HEK293T (cell line): ENCODE measurements at regions not wholly inside any gene's neighbourhood (a gene's known extent, or its start where the extent isn't known, plus 50 kb on each side); places are given as distances from the start of the nearest gene placed in this dataset.

Experiments used
- FOXA1 ChIP-seq: fragments of 450-650 bp; IDR thresholded peaks from 2 replicates; pipeline ENCODE4 v1.6.1; 2016; ENCODE audit warnings: mild to moderate bottlenecking
- FOXK2 ChIP-seq: fragments of 450-650 bp; IDR thresholded peaks from 2 replicates; pipeline ENCODE4 v1.6.1; 2016; ENCODE audit warnings: mild to moderate bottlenecking

- TF ChIP-seq FOXA1, result no peak
- TF ChIP-seq FOXK2, result no peak
Measured at GRCh38 chr15:93474728-93475127, 385.7 kb upstream of the RGMA start.
